ENCODE measurements at regions not wholly inside any gene's neighbourhood (a gene's known extent, or its start where the extent isn't known, plus 50 kb on each side); places are given as distances from the start of the nearest gene placed in this dataset.

GRCh38 chr21:32141318-32141633, 137.6 kb downstream of the MIS18A start:
- Histone ChIP-seq H3K9ac (ENCODE audit: low read length) (no peak overlapping the region), H3K79me2 (ENCODE audit: low read length) (no peaks in the 10 kb centered on the region), H3K27me3 (replicated peaks; ENCODE audit: insufficient read depth, low read length) (peaks cover 19% of the 10 kb centered on the region), H2AFZ (ENCODE audit: low read length) (no peak overlapping the region), H3K36me3 (replicated peaks; ENCODE audit: insufficient read depth, low read length) (no peaks in the 10 kb centered on the region), H4K20me1 (ENCODE audit: insufficient read depth, low read length) (no peaks in the 10 kb centered on the region), H3F3A (ENCODE audit: insufficient read depth, low read length) (peaks cover 3% of the 10 kb centered on the region), H3K4me2 (ENCODE audit: low read depth, low read length) (no peak overlapping the region), H3K4me3 (ENCODE audit: low read length) (no peak overlapping the region), H3K9me2 (replicated peaks; ENCODE audit: insufficient read depth, low read length) (no peaks in the 10 kb centered on the region), H3K27ac (ENCODE audit: low read length) (no peak overlapping the region), H3K9me3 (replicated peaks; ENCODE audit: insufficient read depth, low read length) (no peaks in the 10 kb centered on the region), H3K4me1 (ENCODE audit: low read length) (peaks cover 13% of the 10 kb centered on the region)
- TF ChIP-seq EZH2 (optimal IDR thresholded peaks at IDR 0.05; ENCODE audit: low read depth, low read length) (no peak), EZH2phosphoT487 (IDR thresholded peaks at IDR 0.05; ENCODE audit: low read length) (no peak), CTCF (IDR thresholded peaks at IDR 0.05; ENCODE audit: low read length) (no peak)
- DNase-seq = no peak

GRCh38 chr21:32140604-32141317, 138.1 kb downstream of the MIS18A start:
- no peak for TF ChIP-seq CTCF (IDR thresholded peaks at IDR 0.05; ENCODE audit: low read length)
- Histone ChIP-seq H3K4me1 (ENCODE audit: low read length) (peaks cover 16% of the 10 kb centered on the region), H2AFZ (ENCODE audit: low read length) (no peak overlapping the region), H3F3A (ENCODE audit: insufficient read depth, low read length) (peaks cover 8% of the 10 kb centered on the region), H3K27ac (ENCODE audit: low read length) (no peak overlapping the region), H3K27me3 (replicated peaks; ENCODE audit: insufficient read depth, low read length) (peaks cover 19% of the 10 kb centered on the region), H3K9me3 (replicated peaks; ENCODE audit: insufficient read depth, low read length) (no peaks in the 10 kb centered on the region), H3K9ac (ENCODE audit: low read length) (no peak overlapping the region), H3K79me2 (ENCODE audit: low read length) (no peaks in the 10 kb centered on the region), H3K9me2 (replicated peaks; ENCODE audit: insufficient read depth, low read length) (no peaks in the 10 kb centered on the region), H3K4me2 (ENCODE audit: low read depth, low read length) (no peak overlapping the region), H3K4me3 (ENCODE audit: low read length) (no peak overlapping the region), H4K20me1 (ENCODE audit: insufficient read depth, low read length) (no peaks in the 10 kb centered on the region), H3K36me3 (replicated peaks; ENCODE audit: insufficient read depth, low read length) (no peaks in the 10 kb centered on the region)
- no peak for DNase-seq

GRCh38 chr21:32140151-32140550, 138.7 kb downstream of the MIS18A start:
- DNase-seq = no peak
- Histone ChIP-seq H3K27me3 (replicated peaks; ENCODE audit: insufficient read depth, low read length) (peaks cover 21% of the 10 kb centered on the region), H3K9me2 (replicated peaks; ENCODE audit: insufficient read depth, low read length) (no peaks in the 10 kb centered on the region), H3K4me2 (ENCODE audit: low read depth, low read length) (no peak overlapping the region), H3K4me3 (ENCODE audit: low read length) (no peak overlapping the region), H2AFZ (ENCODE audit: low read length) (no peak overlapping the region), H3K36me3 (replicated peaks; ENCODE audit: insufficient read depth, low read length) (no peaks in the 10 kb centered on the region), H3F3A (ENCODE audit: insufficient read depth, low read length) (peaks cover 14% of the 10 kb centered on the region), H4K20me1 (ENCODE audit: insufficient read depth, low read length) (no peaks in the 10 kb centered on the region), H3K27ac (ENCODE audit: low read length) (no peak overlapping the region), H3K79me2 (ENCODE audit: low read length) (no peaks in the 10 kb centered on the region), H3K9ac (ENCODE audit: low read length) (no peak overlapping the region), H3K4me1 (ENCODE audit: low read length) (peaks cover 22% of the 10 kb centered on the region), H3K9me3 (replicated peaks; ENCODE audit: insufficient read depth, low read length) (no peaks in the 10 kb centered on the region)
- TF ChIP-seq EZH2phosphoT487 (IDR thresholded peaks at IDR 0.05; ENCODE audit: low read length) = no peak
- no peak for TF ChIP-seq EZH2 (optimal IDR thresholded peaks at IDR 0.05; ENCODE audit: low read depth, low read length)
- no peak for TF ChIP-seq CTCF (IDR thresholded peaks at IDR 0.05; ENCODE audit: low read length)

Data from MM.1S (cell line).